ENCODE measurements at regions not wholly inside any gene's neighbourhood (a gene's known extent, or its start where the extent isn't known, plus 50 kb on each side); places are given as distances from the start of the nearest gene placed in this dataset.
"Not testable (repeated sequence)": the region's sequence is repeated elsewhere in the genome, so short reads cannot be mapped to it uniquely, and the experiment has no call there.

- Histone ChIP-seq H3K27me3 (ENCODE audit: low read depth, low read length) (no peaks in the 10 kb centered on the region), H3K4me1 (ENCODE audit: control insufficient read depth in 1 of 2, insufficient read depth in 2 of 2, low read length in 2 of 2) (no peaks in the 10 kb centered on the region), H3K9me3 (ENCODE audit: control insufficient read depth in 1 of 2, low read length in 2 of 2) (no peaks in the 10 kb centered on the region), H3K36me3 (ENCODE audit: control insufficient read depth in 1 of 2, insufficient read depth in 2 of 2, low read length in 2 of 2) (no peaks in the 10 kb centered on the region), H3K27ac (ENCODE audit: low read length) (no peak overlapping the region), H3K4me3 (ENCODE audit: low read depth in 1 of 2, low read length in 2 of 2) (no peak overlapping the region)
Measured at GRCh38 chr5:90227683-90228082, 181.9 kb downstream of the CETN3 start.

- Histone ChIP-seq H3K27me3 (ENCODE audit: low read depth, low read length) (no peaks in the 10 kb centered on the region), H3K27ac (ENCODE audit: low read length) (no peak overlapping the region), H3K36me3 (ENCODE audit: control insufficient read depth in 1 of 2, insufficient read depth in 2 of 2, low read length in 2 of 2) (no peaks in the 10 kb centered on the region), H3K4me1 (ENCODE audit: control insufficient read depth in 1 of 2, insufficient read depth in 2 of 2, low read length in 2 of 2) (no peaks in the 10 kb centered on the region), H3K9me3 (ENCODE audit: control insufficient read depth in 1 of 2, low read length in 2 of 2) (no peaks in the 10 kb centered on the region), H3K4me3 (ENCODE audit: low read depth in 1 of 2, low read length in 2 of 2) (no peak overlapping the region)
Measured at GRCh38 chr5:90226433-90227099, 183.0 kb downstream of the CETN3 start.

- Histone ChIP-seq H3K27me3 (ENCODE audit: low read depth, low read length) (no peaks in the 10 kb centered on the region), H3K36me3 (ENCODE audit: control insufficient read depth in 1 of 2, insufficient read depth in 2 of 2, low read length in 2 of 2) (no peaks in the 10 kb centered on the region), H3K4me1 (ENCODE audit: control insufficient read depth in 1 of 2, insufficient read depth in 2 of 2, low read length in 2 of 2) (no peaks in the 10 kb centered on the region), H3K9me3 (ENCODE audit: control insufficient read depth in 1 of 2, low read length in 2 of 2) (no peaks in the 10 kb centered on the region), H3K4me3 (ENCODE audit: low read depth in 1 of 2, low read length in 2 of 2) (no peak overlapping the region), H3K27ac (ENCODE audit: low read length) (no peak overlapping the region)
Measured at GRCh38 chr5:90224342-90224741, 185.2 kb downstream of the CETN3 start.

- Histone ChIP-seq H3K27ac (ENCODE audit: low read length) (no peak overlapping the region), H3K4me3 (ENCODE audit: low read depth in 1 of 2, low read length in 2 of 2) (no peak overlapping the region), H3K27me3 (ENCODE audit: low read depth, low read length) (no peaks in the 10 kb centered on the region), H3K36me3 (ENCODE audit: control insufficient read depth in 1 of 2, insufficient read depth in 2 of 2, low read length in 2 of 2) (no peaks in the 10 kb centered on the region), H3K9me3 (ENCODE audit: control insufficient read depth in 1 of 2, low read length in 2 of 2) (no peaks in the 10 kb centered on the region), H3K4me1 (ENCODE audit: control insufficient read depth in 1 of 2, insufficient read depth in 2 of 2, low read length in 2 of 2) (no peaks in the 10 kb centered on the region)
Measured at GRCh38 chr5:90223756-90224155, 185.8 kb downstream of the CETN3 start.

GRCh38 chr5:90221951-90222350, 187.6 kb downstream of the CETN3 start:
- no peaks in the 10 kb centered on the region for H3K27me3 ChIP-seq (ENCODE audit: low read depth, low read length)
- H3K27ac ChIP-seq (ENCODE audit: low read length) = no peak overlapping the region

GRCh38 chr5:90220554-90220953, 189.0 kb downstream of the CETN3 start:
- Histone ChIP-seq H3K4me3 (ENCODE audit: low read depth in 1 of 2, low read length in 2 of 2) (no peak overlapping the region), H3K27me3 (ENCODE audit: low read depth, low read length) (no peaks in the 10 kb centered on the region), H3K4me1 (ENCODE audit: control insufficient read depth in 1 of 2, insufficient read depth in 2 of 2, low read length in 2 of 2) (no peaks in the 10 kb centered on the region), H3K36me3 (ENCODE audit: control insufficient read depth in 1 of 2, insufficient read depth in 2 of 2, low read length in 2 of 2) (no peaks in the 10 kb centered on the region), H3K9me3 (ENCODE audit: control insufficient read depth in 1 of 2, low read length in 2 of 2) (no peaks in the 10 kb centered on the region), H3K27ac (ENCODE audit: low read length) (no peak overlapping the region)

More at GRCh38 chr5:90221951-90222350, 187.6 kb downstream of the CETN3 start:
- Histone ChIP-seq H3K4me3 (ENCODE audit: low read depth in 1 of 2, low read length in 2 of 2) (no peak overlapping the region), H3K4me1 (ENCODE audit: control insufficient read depth in 1 of 2, insufficient read depth in 2 of 2, low read length in 2 of 2) (no peaks in the 10 kb centered on the region), H3K9me3 (ENCODE audit: control insufficient read depth in 1 of 2, low read length in 2 of 2) (no peaks in the 10 kb centered on the region), H3K36me3 (ENCODE audit: control insufficient read depth in 1 of 2, insufficient read depth in 2 of 2, low read length in 2 of 2) (no peaks in the 10 kb centered on the region)

- Histone ChIP-seq H3K9me3 (ENCODE audit: control insufficient read depth in 1 of 2, low read length in 2 of 2) (no peaks in the 10 kb centered on the region), H3K4me1 (ENCODE audit: control insufficient read depth in 1 of 2, insufficient read depth in 2 of 2, low read length in 2 of 2) (no peaks in the 10 kb centered on the region), H3K27ac (ENCODE audit: low read length) (no peak overlapping the region), H3K4me3 (ENCODE audit: low read depth in 1 of 2, low read length in 2 of 2) (no peak overlapping the region), H3K27me3 (ENCODE audit: low read depth, low read length) (no peaks in the 10 kb centered on the region), H3K36me3 (ENCODE audit: control insufficient read depth in 1 of 2, insufficient read depth in 2 of 2, low read length in 2 of 2) (no peaks in the 10 kb centered on the region)
Measured at GRCh38 chr5:90214991-90215390, 194.6 kb downstream of the CETN3 start.

GRCh38 chr5:90208323-90208722, 201.2 kb downstream of the CETN3 start:
- not testable (repeated sequence) for H3K36me3 ChIP-seq (ENCODE audit: control insufficient read depth in 1 of 2, insufficient read depth in 2 of 2, low read length in 2 of 2); H3K4me1 ChIP-seq (ENCODE audit: control insufficient read depth in 1 of 2, insufficient read depth in 2 of 2, low read length in 2 of 2); H3K27me3 ChIP-seq (ENCODE audit: low read depth, low read length); H3K9me3 ChIP-seq (ENCODE audit: control insufficient read depth in 1 of 2, low read length in 2 of 2); H3K27ac ChIP-seq (ENCODE audit: low read length); H3K4me3 ChIP-seq (ENCODE audit: low read depth in 1 of 2, low read length in 2 of 2)

- no peak overlapping the region for H3K4me3 ChIP-seq (ENCODE audit: low read depth in 1 of 2, low read length in 2 of 2)
- H3K27ac ChIP-seq (ENCODE audit: low read length) = no peak overlapping the region
- H3K27me3 ChIP-seq (ENCODE audit: low read depth, low read length) = no peaks in the 10 kb centered on the region
Measured at GRCh38 chr5:90201923-90202322, 207.6 kb downstream of the CETN3 start.

GRCh38 chr5:90193185-90193822, 216.3 kb downstream of the CETN3 start:
- Histone ChIP-seq H3K27ac (ENCODE audit: low read length) (no peak overlapping the region), H3K9me3 (ENCODE audit: control insufficient read depth in 1 of 2, low read length in 2 of 2) (no peaks in the 10 kb centered on the region), H3K36me3 (ENCODE audit: control insufficient read depth in 1 of 2, insufficient read depth in 2 of 2, low read length in 2 of 2) (no peaks in the 10 kb centered on the region), H3K4me1 (ENCODE audit: control insufficient read depth in 1 of 2, insufficient read depth in 2 of 2, low read length in 2 of 2) (no peaks in the 10 kb centered on the region), H3K27me3 (ENCODE audit: low read depth, low read length) (no peaks in the 10 kb centered on the region), H3K4me3 (ENCODE audit: low read depth in 1 of 2, low read length in 2 of 2) (no peak overlapping the region)

More at GRCh38 chr5:90201923-90202322, 207.6 kb downstream of the CETN3 start:
- H3K36me3 ChIP-seq (ENCODE audit: control insufficient read depth in 1 of 2, insufficient read depth in 2 of 2, low read length in 2 of 2) = no peaks in the 10 kb centered on the region
- no peaks in the 10 kb centered on the region for H3K9me3 ChIP-seq (ENCODE audit: control insufficient read depth in 1 of 2, low read length in 2 of 2)
- no peaks in the 10 kb centered on the region for H3K4me1 ChIP-seq (ENCODE audit: control insufficient read depth in 1 of 2, insufficient read depth in 2 of 2, low read length in 2 of 2)

- no peak overlapping the region for H3K4me3 ChIP-seq (ENCODE audit: low read depth in 1 of 2, low read length in 2 of 2)
- no peaks in the 10 kb centered on the region for H3K36me3 ChIP-seq (ENCODE audit: control insufficient read depth in 1 of 2, insufficient read depth in 2 of 2, low read length in 2 of 2)
- no peak overlapping the region for H3K27ac ChIP-seq (ENCODE audit: low read length)
Measured at GRCh38 chr5:90191352-90192045, 218.1 kb downstream of the CETN3 start.

More at GRCh38 chr5:90191352-90192045, 218.1 kb downstream of the CETN3 start:
- H3K4me1 ChIP-seq (ENCODE audit: control insufficient read depth in 1 of 2, insufficient read depth in 2 of 2, low read length in 2 of 2) = no peaks in the 10 kb centered on the region
- H3K9me3 ChIP-seq (ENCODE audit: control insufficient read depth in 1 of 2, low read length in 2 of 2) = no peaks in the 10 kb centered on the region
- no peaks in the 10 kb centered on the region for H3K27me3 ChIP-seq (ENCODE audit: low read depth, low read length)

Measured in muscle layer of duodenum (tissue), 2 donors.